ENCODE measurements at regions not wholly inside any gene's neighbourhood (a gene's known extent, or its start where the extent isn't known, plus 50 kb on each side); places are given as distances from the start of the nearest gene placed in this dataset.

- no peak overlapping the region for H3K27ac Mint-ChIP-seq
- H3K9me3 Mint-ChIP-seq, result peaks cover 0 to 2% (median 0%) of the 10 kb centered on the region in 9 donors
- no peaks in the 10 kb centered on the region for H3K4me1 Mint-ChIP-seq
- H3K27me3 Mint-ChIP-seq, result peaks cover 0 to 7% (median 0%) of the 10 kb centered on the region in 5 donors
- ATAC-seq, result no peak
- no peaks in the 10 kb centered on the region for H3K36me3 Mint-ChIP-seq
- DNase-seq, result no peak
- POLR2A ChIA-PET, result no interaction called here
- no peak overlapping the region for H3K4me3 Mint-ChIP-seq
Measured at GRCh38 chr11:27968461-27968860, 139.5 kb downstream of the KIF18A start.

- H3K4me1 Mint-ChIP-seq, result no peaks in the 10 kb centered on the region
- DNase-seq (no peak), ATAC-seq (no peak)
- H3K27me3 Mint-ChIP-seq, result peaks cover 0 to 8% (median 4%) of the 10 kb centered on the region in 5 donors
- no peak overlapping the region for H3K4me3 Mint-ChIP-seq
- POLR2A ChIA-PET, result no interaction called here
- peaks cover 0 to 2% (median 0%) of the 10 kb centered on the region in 9 donors for H3K9me3 Mint-ChIP-seq
- no peaks in the 10 kb centered on the region for H3K36me3 Mint-ChIP-seq
- H3K27ac Mint-ChIP-seq, result no peak overlapping the region
Measured at GRCh38 chr11:27965559-27965958, 142.4 kb downstream of the KIF18A start.

- H3K36me3 Mint-ChIP-seq, result no peaks in the 10 kb centered on the region
- ATAC-seq, result no peak
Measured at GRCh38 chr11:27963370-27963769, 144.6 kb downstream of the KIF18A start.

GRCh38 chr11:27949951-27950738 lies 157.8 kb downstream of the KIF18A start:
- Mint-ChIP-seq H3K9me3 (peaks cover 0 to 3% (median 0%) of the 10 kb centered on the region in 9 donors), H3K36me3 (no peaks in the 10 kb centered on the region), H3K27ac (no peak overlapping the region), H3K4me1 (no peaks in the 10 kb centered on the region), H3K27me3 (peaks cover 0 to 8% (median 3%) of the 10 kb centered on the region in 5 donors), H3K4me3 (no peak overlapping the region)
- DNase-seq (no peak), ATAC-seq (no peak)
- POLR2A ChIA-PET, result no interaction called here

More at GRCh38 chr11:27963370-27963769, 144.6 kb downstream of the KIF18A start:
- no peak overlapping the region for H3K27ac Mint-ChIP-seq
- POLR2A ChIA-PET, result no interaction called here
- peaks cover 0 to 10% (median 0%) of the 10 kb centered on the region in 9 donors for H3K9me3 Mint-ChIP-seq
- H3K4me3 Mint-ChIP-seq, result no peak overlapping the region
- no peaks in the 10 kb centered on the region for H3K4me1 Mint-ChIP-seq
- H3K27me3 Mint-ChIP-seq, result peaks cover 0 to 14% (median 4%) of the 10 kb centered on the region in 5 donors
- no peak for DNase-seq

GRCh38 chr11:27945348-27945747 lies 162.6 kb downstream of the KIF18A start:
- ATAC-seq (no peak), DNase-seq (no peak)
- no peaks in the 10 kb centered on the region for H3K4me1 Mint-ChIP-seq

GRCh38 chr11:27938011-27938410 lies 169.9 kb downstream of the KIF18A start:
- Mint-ChIP-seq H3K27ac (no peak overlapping the region), H3K9me3 (peaks cover 0 to 8% (median 0%) of the 10 kb centered on the region in 9 donors), H3K4me3 (no peak overlapping the region), H3K4me1 (no peaks in the 10 kb centered on the region), H3K27me3 (peaks cover 0 to 9% (median 0%) of the 10 kb centered on the region in 5 donors), H3K36me3 (no peaks in the 10 kb centered on the region)
- no peak for DNase-seq
- POLR2A ChIA-PET, result no interaction called here
- no peak for ATAC-seq

More at GRCh38 chr11:27945348-27945747, 162.6 kb downstream of the KIF18A start:
- Mint-ChIP-seq H3K36me3 (no peaks in the 10 kb centered on the region), H3K4me3 (no peak overlapping the region), H3K27me3 (peaks cover 0 to 2% (median 0%) of the 10 kb centered on the region in 5 donors), H3K9me3 (peaks cover 0 to 5% (median 0%) of the 10 kb centered on the region in 9 donors), H3K27ac (no peak overlapping the region)
- POLR2A ChIA-PET, result no interaction called here

- DNase-seq, result no peak
- Mint-ChIP-seq H3K27ac (no peak overlapping the region), H3K36me3 (no peaks in the 10 kb centered on the region), H3K27me3 (peaks cover 0 to 9% (median 1%) of the 10 kb centered on the region in 5 donors), H3K4me1 (no peaks in the 10 kb centered on the region), H3K9me3 (peaks cover 0 to 7% (median 0%) of the 10 kb centered on the region in 9 donors), H3K4me3 (no peak overlapping the region)
- POLR2A ChIA-PET, result no interaction called here
- ATAC-seq, result no peak
Measured at GRCh38 chr11:27934830-27935145, 173.2 kb downstream of the KIF18A start.

- DNase-seq, result no peak
- Mint-ChIP-seq H3K4me1 (no peaks in the 10 kb centered on the region), H3K27ac (no peak overlapping the region), H3K4me3 (no peak overlapping the region), H3K27me3 (peaks cover 0 to 9% (median 1%) of the 10 kb centered on the region in 5 donors), H3K36me3 (no peaks in the 10 kb centered on the region), H3K9me3 (peaks cover 0 to 7% (median 0%) of the 10 kb centered on the region in 9 donors)
- no peak for ATAC-seq
- POLR2A ChIA-PET, result no interaction called here
Measured at GRCh38 chr11:27933992-27934829, 173.7 kb downstream of the KIF18A start.

- H3K4me1 Mint-ChIP-seq, result no peaks in the 10 kb centered on the region
- H3K36me3 Mint-ChIP-seq, result no peaks in the 10 kb centered on the region
- H3K9me3 Mint-ChIP-seq, result peaks cover 0 to 2% (median 0%) of the 10 kb centered on the region in 9 donors
- POLR2A ChIA-PET, result no interaction called here
- peaks cover 0 to 9% (median 1%) of the 10 kb centered on the region in 5 donors for H3K27me3 Mint-ChIP-seq
- no peak overlapping the region for H3K27ac Mint-ChIP-seq
- no peak for DNase-seq
- no peak for ATAC-seq
- no peak overlapping the region for H3K4me3 Mint-ChIP-seq
Measured at GRCh38 chr11:27931770-27932169, 176.2 kb downstream of the KIF18A start.

- POLR2A ChIA-PET, result no interaction called here
- Mint-ChIP-seq H3K27ac (no peak overlapping the region), H3K4me3 (no peak overlapping the region), H3K27me3 (peaks cover 0 to 9% (median 1%) of the 10 kb centered on the region in 5 donors), H3K9me3 (peaks cover 0 to 2% (median 0%) of the 10 kb centered on the region in 9 donors), H3K36me3 (no peaks in the 10 kb centered on the region), H3K4me1 (no peaks in the 10 kb centered on the region)
- ATAC-seq (no peak), DNase-seq (no peak)
Measured at GRCh38 chr11:27930946-27931345, 177.0 kb downstream of the KIF18A start.

GRCh38 chr11:27928809-27929208 lies 179.1 kb downstream of the KIF18A start:
- Mint-ChIP-seq H3K4me3 (no peak overlapping the region), H3K4me1 (no peaks in the 10 kb centered on the region), H3K9me3 (peaks cover 0 to 9% (median 2%) of the 10 kb centered on the region in 9 donors), H3K27me3 (peaks cover 0 to 8% (median 1%) of the 10 kb centered on the region in 5 donors), H3K36me3 (no peaks in the 10 kb centered on the region), H3K27ac (no peak overlapping the region)
- POLR2A ChIA-PET, result no interaction called here
- DNase-seq (no peak), ATAC-seq (no peak)

- DNase-seq, result no peak
- Mint-ChIP-seq H3K27ac (no peak overlapping the region), H3K4me1 (no peaks in the 10 kb centered on the region), H3K9me3 (peaks cover 0 to 9% (median 2%) of the 10 kb centered on the region in 9 donors), H3K27me3 (peaks cover 0 to 8% (median 1%) of the 10 kb centered on the region in 5 donors), H3K36me3 (no peaks in the 10 kb centered on the region), H3K4me3 (no peak overlapping the region)
- POLR2A ChIA-PET, result no interaction called here
- no peak for ATAC-seq
Measured at GRCh38 chr11:27926981-27927481, 180.9 kb downstream of the KIF18A start.

GRCh38 chr11:27926486-27926885 lies 181.5 kb downstream of the KIF18A start:
- POLR2A ChIA-PET, result no interaction called here
- Mint-ChIP-seq H3K27me3 (peaks cover 0 to 8% (median 1%) of the 10 kb centered on the region in 5 donors), H3K9me3 (peaks cover 0 to 9% (median 2%) of the 10 kb centered on the region in 9 donors), H3K4me3 (no peak overlapping the region), H3K4me1 (no peaks in the 10 kb centered on the region), H3K36me3 (no peaks in the 10 kb centered on the region), H3K27ac (no peak overlapping the region)
- ATAC-seq, result no peak
- no peak for DNase-seq
